ENCODE measurements at regions not wholly inside any gene's neighbourhood (a gene's known extent, or its start where the extent isn't known, plus 50 kb on each side); places are given as distances from the start of the nearest gene placed in this dataset.

- no peak overlapping the region for H3K9ac ChIP-seq (ENCODE audit: insufficient read depth, low read length, poor library complexity, severe bottlenecking)
- no peaks in the 10 kb centered on the region for H4K20me1 ChIP-seq (ENCODE audit: insufficient read depth, low read length)
- no peaks in the 10 kb centered on the region for H3K36me3 Mint-ChIP-seq
- no peak overlapping the region for H3K27ac Mint-ChIP-seq
- no peak overlapping the region for H3K27ac ChIP-seq (ENCODE audit: low read depth in 1 of 2, low read length in 2 of 2)
- intact Hi-C loops (cut with micrococcal nuclease) = no loop called here
- no peak overlapping the region for H3K4me2 ChIP-seq (replicated peaks; ENCODE audit: extremely low read depth, low read length, poor library complexity, severe bottlenecking)
- peaks cover 0 to 3% of the 10 kb centered on the region in 2 donors for H3K27me3 ChIP-seq (ENCODE audit: control insufficient read depth in 2 of 2, insufficient read depth in 2 of 2, low read length in 2 of 2)
- no peaks in the 10 kb centered on the region for H3K79me2 ChIP-seq (ENCODE audit: insufficient read depth, low read length)
- no peak overlapping the region for H3K4me3 ChIP-seq (replicated peaks in 1 of 3; ENCODE audit: low read depth in 2 of 3, low read length in 3 of 3)
- no peaks in the 10 kb centered on the region for H3K4me1 Mint-ChIP-seq
- no peak for DNase-seq
- H2AFZ ChIP-seq (ENCODE audit: insufficient read depth, low read depth, low read length, poor library complexity, severe bottlenecking) = no peak overlapping the region
- H3K36me3 ChIP-seq (replicated peaks in 1 of 2; ENCODE audit: control insufficient read depth in 1 of 2, insufficient read depth in 2 of 2, low read length in 2 of 2) = no peaks in the 10 kb centered on the region
- H3K4me1 ChIP-seq (ENCODE audit: control insufficient read depth in 1 of 2, insufficient read depth in 2 of 2, low read length in 2 of 2) = no peaks in the 10 kb centered on the region
- TF ChIP-seq, protein P1, sequence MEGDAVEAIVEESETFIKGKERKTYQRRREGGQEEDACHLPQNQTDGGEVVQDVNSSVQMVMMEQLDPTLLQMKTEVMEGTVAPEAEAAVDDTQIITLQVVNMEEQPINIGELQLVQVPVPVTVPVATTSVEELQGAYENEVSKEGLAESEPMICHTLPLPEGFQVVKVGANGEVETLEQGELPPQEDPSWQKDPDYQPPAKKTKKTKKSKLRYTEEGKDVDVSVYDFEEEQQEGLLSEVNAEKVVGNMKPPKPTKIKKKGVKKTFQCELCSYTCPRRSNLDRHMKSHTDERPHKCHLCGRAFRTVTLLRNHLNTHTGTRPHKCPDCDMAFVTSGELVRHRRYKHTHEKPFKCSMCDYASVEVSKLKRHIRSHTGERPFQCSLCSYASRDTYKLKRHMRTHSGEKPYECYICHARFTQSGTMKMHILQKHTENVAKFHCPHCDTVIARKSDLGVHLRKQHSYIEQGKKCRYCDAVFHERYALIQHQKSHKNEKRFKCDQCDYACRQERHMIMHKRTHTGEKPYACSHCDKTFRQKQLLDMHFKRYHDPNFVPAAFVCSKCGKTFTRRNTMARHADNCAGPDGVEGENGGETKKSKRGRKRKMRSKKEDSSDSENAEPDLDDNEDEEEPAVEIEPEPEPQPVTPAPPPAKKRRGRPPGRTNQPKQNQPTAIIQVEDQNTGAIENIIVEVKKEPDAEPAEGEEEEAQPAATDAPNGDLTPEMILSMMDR (IDR thresholded peaks at IDR 0.05) = no peak
- H3K4me3 Mint-ChIP-seq = no peak overlapping the region
- H3K27me3 Mint-ChIP-seq (ENCODE audit: low read depth in 3 of 3) = peaks cover 0 to 12% (median 6%) of the 10 kb centered on the region in 3 donors
- WGBS (ENCODE audit: insufficient coverage) = no CpG with 5 or more reads among the region's 2 CpGs
- no peaks in the 10 kb centered on the region for H3K9me3 ChIP-seq (replicated peaks in 1 of 2; ENCODE audit: control insufficient read depth in 1 of 2, insufficient read depth in 1 of 2, low read length in 2 of 2)
- H3K9me3 Mint-ChIP-seq = peaks cover 0 to 8% (median 1%) of the 10 kb centered on the region in 7 donors
Observed at GRCh38 chr13:109331011-109331433, 455.4 kb downstream of the IRS2 start.

GRCh38 chr13:109330123-109330522, 456.3 kb downstream of the IRS2 start:
- Mint-ChIP-seq H3K4me3 (no peak overlapping the region), H3K36me3 (no peaks in the 10 kb centered on the region), H3K27ac (no peak overlapping the region), H3K27me3 (ENCODE audit: low read depth in 3 of 3) (peaks cover 3 to 9% (median 6%) of the 10 kb centered on the region in 3 donors), H3K9me3 (peaks cover 0 to 8% (median 1%) of the 10 kb centered on the region in 7 donors), H3K4me1 (no peaks in the 10 kb centered on the region)
- TF ChIP-seq, protein P1 (IDR thresholded peaks at IDR 0.05) = no peak
- Histone ChIP-seq H3K9me3 (replicated peaks in 1 of 2; ENCODE audit: control insufficient read depth in 1 of 2, insufficient read depth in 1 of 2, low read length in 2 of 2) (no peaks in the 10 kb centered on the region), H2AFZ (ENCODE audit: insufficient read depth, low read depth, low read length, poor library complexity, severe bottlenecking) (no peak overlapping the region), H4K20me1 (ENCODE audit: insufficient read depth, low read length) (no peaks in the 10 kb centered on the region), H3K4me2 (replicated peaks; ENCODE audit: extremely low read depth, low read length, poor library complexity, severe bottlenecking) (no peak overlapping the region), H3K4me3 (replicated peaks in 1 of 3; ENCODE audit: low read depth in 2 of 3, low read length in 3 of 3) (no peak overlapping the region), H3K79me2 (ENCODE audit: insufficient read depth, low read length) (no peaks in the 10 kb centered on the region), H3K9ac (ENCODE audit: insufficient read depth, low read length, poor library complexity, severe bottlenecking) (no peak overlapping the region), H3K27me3 (ENCODE audit: control insufficient read depth in 2 of 2, insufficient read depth in 2 of 2, low read length in 2 of 2) (peaks cover 0 to 3% of the 10 kb centered on the region in 2 donors), H3K4me1 (ENCODE audit: control insufficient read depth in 1 of 2, insufficient read depth in 2 of 2, low read length in 2 of 2) (no peaks in the 10 kb centered on the region), H3K36me3 (replicated peaks in 1 of 2; ENCODE audit: control insufficient read depth in 1 of 2, insufficient read depth in 2 of 2, low read length in 2 of 2) (no peaks in the 10 kb centered on the region), H3K27ac (ENCODE audit: low read depth in 1 of 2, low read length in 2 of 2) (no peak overlapping the region)
- intact Hi-C loops (cut with micrococcal nuclease) = no loop called here
- WGBS (ENCODE audit: insufficient coverage) = 93% methylated on average over 3 of the region's 4 CpGs
- no peak for DNase-seq

Data from CD14-positive monocyte (primary cell).